PC-9 (cell line): ENCODE measurements at regions not wholly inside any gene's neighbourhood (a gene's known extent, or its start where the extent isn't known, plus 50 kb on each side); places are given as distances from the start of the nearest gene placed in this dataset.

Experiments
- CTCF ChIP-seq: fragments of 200-600 bp; sonication (generic); conservative IDR thresholded peaks from 2 replicates; pipeline ENCODE4 v1.6.1; 2017; ENCODE audit warnings: mixed run types, antibody characterized with exemption, mild to moderate bottlenecking, moderate library complexity
- EZH2 ChIP-seq: fragments of 200-600 bp; sonication (generic); IDR thresholded peaks from 2 replicates; pipeline ENCODE4 v1.8.0; 2017; ENCODE audit warnings: antibody characterized with exemption, low read depth

- TF ChIP-seq CTCF: no peak
- TF ChIP-seq EZH2: no peak
These were observed 371.6 kb downstream of the HRH4 start for GRCh38 chr18:24831871-24832665.
